Glutamatergic neuron (in vitro differentiated cells): ENCODE measurements at regions not wholly inside any gene's neighbourhood (a gene's known extent, or its start where the extent isn't known, plus 50 kb on each side); places are given as distances from the start of the nearest gene placed in this dataset.

Experiments used
- DNase-seq: peaks from one replicate; pipeline ENCODE4 v3.0.0; 2022
- H3K27ac Mint-ChIP-seq: one replicate; pipeline ENCODE4 v1.8.0; 2020; ENCODE audit warnings: mild to moderate bottlenecking, mixed read lengths, inconsistent platforms; ENCODE audit not compliant: unreplicated experiment
- H3K27me3 Mint-ChIP-seq: one replicate; pipeline ENCODE4 v1.8.0; 2020; ENCODE audit warnings: mild to moderate bottlenecking, moderate library complexity, mixed read lengths, inconsistent platforms; ENCODE audit not compliant: unreplicated experiment
- H3K36me3 Mint-ChIP-seq: one replicate; pipeline ENCODE4 v1.8.0; 2020; ENCODE audit warnings: mild to moderate bottlenecking, mixed read lengths, inconsistent platforms; ENCODE audit not compliant: unreplicated experiment
- H3K4me1 Mint-ChIP-seq: one replicate; pipeline ENCODE4 v1.8.0; 2020; ENCODE audit warnings: mild to moderate bottlenecking, low read depth, mixed read lengths, inconsistent platforms; ENCODE audit not compliant: unreplicated experiment
- H3K4me3 Mint-ChIP-seq: one replicate; pipeline ENCODE4 v1.8.0; 2020; ENCODE audit warnings: mild to moderate bottlenecking, mixed read lengths, inconsistent platforms; ENCODE audit not compliant: unreplicated experiment
- H3K9me3 Mint-ChIP-seq: one replicate; pipeline ENCODE4 v1.8.0; 2020; ENCODE audit warnings: mild to moderate bottlenecking, moderate library complexity, mixed read lengths, inconsistent platforms; ENCODE audit not compliant: unreplicated experiment
- TF ChIP-seq, protein P1 (sequence below): fragments of 200-600 bp; sonication (generic); IDR thresholded peaks from one replicate; pipeline ENCODE4 v1.5.0; 2021; ENCODE audit not compliant: partially characterized antibody, unreplicated experiment

DNA sequence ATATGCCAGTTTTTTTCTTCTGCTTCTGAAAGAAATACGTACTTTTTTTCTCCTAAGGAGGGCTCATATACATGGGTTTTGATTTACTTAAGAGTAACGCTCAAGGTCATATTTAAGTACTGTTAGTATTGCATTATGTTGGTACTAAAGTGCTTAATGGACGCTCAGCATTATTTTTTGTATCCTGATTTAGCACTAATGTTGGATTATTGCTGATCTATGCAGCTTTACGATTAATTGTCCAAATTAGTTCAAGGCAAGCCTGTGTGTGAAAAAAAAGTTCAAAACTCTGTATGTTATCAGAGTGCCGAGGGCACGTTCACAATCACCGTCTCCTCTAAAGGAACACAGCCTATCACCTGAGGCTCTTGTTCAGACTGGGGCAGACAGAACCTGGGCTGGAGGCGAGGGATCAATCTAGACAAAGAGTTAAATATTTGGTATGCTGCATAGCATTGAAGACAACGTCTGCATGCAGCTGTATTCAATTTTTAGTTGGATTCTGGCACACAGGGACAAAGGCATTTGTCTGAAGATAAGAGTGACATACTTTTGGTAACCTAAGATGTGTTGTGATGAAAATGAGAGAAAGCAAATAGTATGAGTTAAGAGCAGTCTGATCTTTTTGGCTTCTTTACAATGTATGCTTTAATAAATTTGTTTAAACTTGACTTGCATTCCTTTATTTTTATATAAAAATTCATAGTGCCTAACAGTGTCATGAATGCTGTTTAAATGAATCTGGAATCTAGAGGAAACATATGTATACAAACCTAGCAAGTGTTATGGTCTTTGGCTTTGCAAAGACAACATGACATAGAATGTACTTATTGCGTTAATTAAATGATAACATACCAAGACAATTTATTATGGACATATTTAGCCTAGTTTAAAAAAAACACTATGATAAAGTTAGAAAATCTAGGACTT, 341.2 kb downstream of the SAMD5 start:
- TF ChIP-seq, protein P1, sequence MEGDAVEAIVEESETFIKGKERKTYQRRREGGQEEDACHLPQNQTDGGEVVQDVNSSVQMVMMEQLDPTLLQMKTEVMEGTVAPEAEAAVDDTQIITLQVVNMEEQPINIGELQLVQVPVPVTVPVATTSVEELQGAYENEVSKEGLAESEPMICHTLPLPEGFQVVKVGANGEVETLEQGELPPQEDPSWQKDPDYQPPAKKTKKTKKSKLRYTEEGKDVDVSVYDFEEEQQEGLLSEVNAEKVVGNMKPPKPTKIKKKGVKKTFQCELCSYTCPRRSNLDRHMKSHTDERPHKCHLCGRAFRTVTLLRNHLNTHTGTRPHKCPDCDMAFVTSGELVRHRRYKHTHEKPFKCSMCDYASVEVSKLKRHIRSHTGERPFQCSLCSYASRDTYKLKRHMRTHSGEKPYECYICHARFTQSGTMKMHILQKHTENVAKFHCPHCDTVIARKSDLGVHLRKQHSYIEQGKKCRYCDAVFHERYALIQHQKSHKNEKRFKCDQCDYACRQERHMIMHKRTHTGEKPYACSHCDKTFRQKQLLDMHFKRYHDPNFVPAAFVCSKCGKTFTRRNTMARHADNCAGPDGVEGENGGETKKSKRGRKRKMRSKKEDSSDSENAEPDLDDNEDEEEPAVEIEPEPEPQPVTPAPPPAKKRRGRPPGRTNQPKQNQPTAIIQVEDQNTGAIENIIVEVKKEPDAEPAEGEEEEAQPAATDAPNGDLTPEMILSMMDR = no peak
- no peak overlapping the region for H3K4me3 Mint-ChIP-seq
- H3K36me3 Mint-ChIP-seq = no peaks in the 10 kb centered on the region
- H3K4me1 Mint-ChIP-seq = no peaks in the 10 kb centered on the region
- DNase-seq = no peak
- no peaks in the 10 kb centered on the region for H3K9me3 Mint-ChIP-seq
- no peak overlapping the region for H3K27ac Mint-ChIP-seq
- H3K27me3 Mint-ChIP-seq = peaks cover 2% of the 10 kb centered on the region

DNA sequence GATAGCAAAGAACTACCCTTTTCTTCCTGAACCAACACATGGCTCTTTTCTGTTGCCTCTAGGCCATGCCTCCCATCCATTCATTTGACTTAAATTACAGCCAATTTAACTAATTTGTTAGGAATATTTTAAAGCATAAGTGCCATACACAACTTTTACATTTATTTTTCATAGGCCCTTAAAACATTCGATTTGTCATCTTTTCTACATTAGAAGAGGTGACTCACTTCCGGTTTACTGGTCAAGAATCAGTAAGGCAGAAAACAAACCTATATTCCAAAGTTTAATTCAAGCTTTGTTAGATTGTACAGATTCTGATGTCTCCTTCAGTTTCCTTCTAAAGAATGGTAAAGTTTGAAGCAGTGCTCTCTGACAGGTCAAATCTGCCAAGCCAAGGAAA, 344.3 kb downstream of the SAMD5 start:
- Mint-ChIP-seq H3K36me3 (no peaks in the 10 kb centered on the region), H3K4me1 (no peaks in the 10 kb centered on the region), H3K27ac (no peak overlapping the region), H3K4me3 (no peak overlapping the region), H3K9me3 (no peaks in the 10 kb centered on the region), H3K27me3 (no peaks in the 10 kb centered on the region)
- DNase-seq = no peak
- TF ChIP-seq, protein P1 = no peak

DNA sequence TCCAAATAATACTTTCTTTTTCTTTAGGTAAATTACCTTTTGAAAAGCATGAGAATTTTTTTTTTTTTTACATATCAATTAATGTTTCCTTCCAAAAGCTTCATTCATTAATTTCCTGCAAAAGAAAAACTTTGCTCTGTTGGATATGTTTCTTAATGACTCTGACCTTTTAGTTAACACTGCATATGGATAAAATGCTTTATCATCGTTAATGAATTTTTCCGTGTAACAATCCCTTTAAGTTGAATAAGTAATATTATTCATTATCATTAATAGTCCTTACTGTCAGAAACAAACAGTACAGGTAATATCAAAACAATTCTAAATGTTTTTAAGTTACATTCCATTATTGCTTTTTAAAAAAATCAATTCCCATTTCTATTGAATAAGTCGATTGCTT, 345.1 kb downstream of the SAMD5 start:
- Mint-ChIP-seq H3K4me3 (no peak overlapping the region), H3K27me3 (no peaks in the 10 kb centered on the region), H3K4me1 (no peaks in the 10 kb centered on the region), H3K36me3 (no peaks in the 10 kb centered on the region), H3K27ac (no peak overlapping the region), H3K9me3 (no peaks in the 10 kb centered on the region)
- TF ChIP-seq, protein P1 = no peak
- DNase-seq = no peak

DNA sequence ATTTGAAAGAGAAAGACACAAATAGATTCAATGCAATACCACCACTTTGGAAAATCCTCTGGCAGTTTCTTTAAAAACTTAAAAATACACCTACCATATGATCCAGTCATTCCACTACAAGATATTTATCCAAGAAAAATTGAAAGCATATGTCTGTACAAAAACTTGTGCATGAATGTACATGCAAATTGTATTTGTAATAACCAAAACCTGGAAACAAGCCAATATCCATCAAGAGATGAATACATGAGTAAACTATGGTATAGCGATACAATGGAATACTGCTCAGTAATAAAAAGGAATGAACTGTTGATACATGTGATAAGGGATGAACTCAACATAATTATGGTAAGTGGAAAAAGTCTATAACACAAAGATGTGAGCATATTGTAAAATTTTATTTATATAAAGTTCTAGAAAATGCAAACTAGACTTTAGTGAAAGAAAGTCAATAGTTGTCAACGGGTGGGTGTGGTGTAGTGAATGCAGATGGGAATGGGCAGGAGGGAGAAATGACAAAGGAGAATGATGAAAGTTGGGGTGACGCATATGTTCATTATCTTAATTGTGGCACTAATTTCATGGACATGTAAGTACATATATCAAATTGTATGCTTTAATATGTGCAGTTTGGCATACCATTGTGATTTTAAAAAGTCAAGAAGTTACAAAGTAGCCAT, 347.5 kb downstream of the SAMD5 start:
- no peak overlapping the region for H3K27ac Mint-ChIP-seq
- TF ChIP-seq, protein P1 = no peak
- no peak for DNase-seq
- no peak overlapping the region for H3K4me3 Mint-ChIP-seq
- H3K4me1 Mint-ChIP-seq = peaks cover 6% of the 10 kb centered on the region
- no peaks in the 10 kb centered on the region for H3K36me3 Mint-ChIP-seq
- H3K9me3 Mint-ChIP-seq = no peaks in the 10 kb centered on the region
- no peaks in the 10 kb centered on the region for H3K27me3 Mint-ChIP-seq

DNA sequence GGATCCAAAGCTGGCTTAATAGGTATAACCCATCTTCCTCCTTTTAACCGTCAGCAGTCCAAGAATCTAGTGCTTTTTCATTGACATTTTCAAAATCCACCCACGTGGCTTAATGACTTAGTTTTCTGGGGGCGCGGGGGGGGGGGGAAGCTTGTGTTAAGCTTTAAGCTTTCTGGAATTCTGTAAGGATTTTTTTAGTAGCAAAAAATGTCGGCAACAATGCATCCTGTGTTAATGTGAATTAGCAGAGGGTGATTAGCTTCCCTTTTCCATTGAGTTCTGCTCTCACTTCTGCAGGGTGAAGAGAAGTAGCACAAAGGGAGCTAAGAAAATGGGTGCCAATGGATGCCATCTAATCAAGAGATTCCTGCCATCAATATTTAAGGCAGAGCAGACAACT, 348.2 kb downstream of the SAMD5 start:
- H3K27me3 Mint-ChIP-seq = peaks cover 1% of the 10 kb centered on the region
- no peak overlapping the region for H3K27ac Mint-ChIP-seq

More for the DNA sequence above, 348.2 kb downstream of the SAMD5 start:
- Mint-ChIP-seq H3K4me1 (peaks cover 6% of the 10 kb centered on the region), H3K9me3 (peaks cover under 1% of the 10 kb centered on the region), H3K36me3 (no peaks in the 10 kb centered on the region), H3K4me3 (no peak overlapping the region)
- TF ChIP-seq, protein P1 = no peak
- no peak for DNase-seq
